GF-D8 (cell line): ENCODE measurements at regions not wholly inside any gene's neighbourhood (a gene's known extent, or its start where the extent isn't known, plus 50 kb on each side); places are given as distances from the start of the nearest gene placed in this dataset.

Experiments
- DNase-seq: peaks from one replicate; lab custom pipeline; 2025; lab: John Stamatoyannopoulos, UW

GRCh38 chr12:104399740-104400612 is 56.8 kb upstream of the CHST11 start:
- peak; percentile 73 for DNase-seq

GRCh38 chr12:104402630-104403029 is 54.1 kb upstream of the CHST11 start:
- DNase-seq, result no peak

- no peak for DNase-seq
These were observed 52.0 kb upstream of the CHST11 start for GRCh38 chr12:104404781-104405180.

GRCh38 chr12:104406164-104406563 is 50.6 kb upstream of the CHST11 start:
- DNase-seq, result no peak
